ENCODE measurements at regions not wholly inside any gene's neighbourhood (a gene's known extent, or its start where the extent isn't known, plus 50 kb on each side); places are given as distances from the start of the nearest gene placed in this dataset.

DNA sequence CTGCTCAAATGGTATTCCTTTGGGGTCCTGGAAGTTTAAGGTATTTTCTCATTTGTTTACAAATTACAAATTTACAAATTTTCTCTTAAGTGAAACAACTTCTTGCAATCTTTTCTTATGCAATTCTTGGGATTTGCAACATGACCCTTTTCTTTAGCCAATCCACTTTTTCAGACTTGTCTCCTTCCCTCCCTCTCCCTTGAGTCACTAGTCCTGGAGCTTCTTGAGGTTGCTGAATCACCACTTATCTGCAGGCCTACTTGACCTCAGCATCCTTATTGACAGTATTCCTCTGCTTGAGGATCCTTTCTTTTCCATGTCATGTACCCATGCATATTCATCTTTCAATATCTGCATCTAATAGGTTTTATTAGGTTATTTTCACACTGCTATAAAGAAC lies 302.8 kb upstream of the ADAMTS5 start:
- TF ChIP-seq, protein P1, sequence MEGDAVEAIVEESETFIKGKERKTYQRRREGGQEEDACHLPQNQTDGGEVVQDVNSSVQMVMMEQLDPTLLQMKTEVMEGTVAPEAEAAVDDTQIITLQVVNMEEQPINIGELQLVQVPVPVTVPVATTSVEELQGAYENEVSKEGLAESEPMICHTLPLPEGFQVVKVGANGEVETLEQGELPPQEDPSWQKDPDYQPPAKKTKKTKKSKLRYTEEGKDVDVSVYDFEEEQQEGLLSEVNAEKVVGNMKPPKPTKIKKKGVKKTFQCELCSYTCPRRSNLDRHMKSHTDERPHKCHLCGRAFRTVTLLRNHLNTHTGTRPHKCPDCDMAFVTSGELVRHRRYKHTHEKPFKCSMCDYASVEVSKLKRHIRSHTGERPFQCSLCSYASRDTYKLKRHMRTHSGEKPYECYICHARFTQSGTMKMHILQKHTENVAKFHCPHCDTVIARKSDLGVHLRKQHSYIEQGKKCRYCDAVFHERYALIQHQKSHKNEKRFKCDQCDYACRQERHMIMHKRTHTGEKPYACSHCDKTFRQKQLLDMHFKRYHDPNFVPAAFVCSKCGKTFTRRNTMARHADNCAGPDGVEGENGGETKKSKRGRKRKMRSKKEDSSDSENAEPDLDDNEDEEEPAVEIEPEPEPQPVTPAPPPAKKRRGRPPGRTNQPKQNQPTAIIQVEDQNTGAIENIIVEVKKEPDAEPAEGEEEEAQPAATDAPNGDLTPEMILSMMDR (IDR thresholded peaks at IDR 0.05), result no peak
- TF ChIP-seq POLR2A (IDR thresholded peaks at IDR 0.05), result no peak
- TF ChIP-seq POLR2AphosphoS5 (IDR thresholded peaks at IDR 0.05), result no peak
- no peak for TF ChIP-seq EP300 (IDR thresholded peaks at IDR 0.05; ENCODE audit: low read depth)

Data from transverse colon (tissue), 4 donors.